Activated CD8-positive, alpha-beta T cell treated with anti-CD3 and anti-CD28 coated beads for 36 hours (primary cell): ENCODE measurements at regions not wholly inside any gene's neighbourhood (a gene's known extent, or its start where the extent isn't known, plus 50 kb on each side); places are given as distances from the start of the nearest gene placed in this dataset.

Experiments used
- ATAC-seq: fragments of 200-7000 bp; cut with Tn5 transposase; one replicate; pipeline ENCODE4 v1.10.0; 2021; ENCODE audit warnings: mild to moderate bottlenecking, moderate library complexity
- CTCF ChIA-PET: fragments of 350-600 bp; sonication (Branson Sonifier 250); formaldehyde crosslinking; loops from one replicate; lab custom pipeline; 2021; ENCODE audit warnings: antibody characterized with exemption; lab: Charles Lee
- POLR2A ChIA-PET: fragments of 350-600 bp; sonication (Branson Sonifier 250); formaldehyde crosslinking; loops from one replicate; lab custom pipeline; 2021; ENCODE audit warnings: antibody characterized with exemption; lab: Charles Lee
- DNase-seq: peaks from one replicate; pipeline ENCODE4 v3.0.0-alpha.2; 2020
- H3K27ac Mint-ChIP-seq: one replicate; pipeline ENCODE4 v1.8.0; 2021; ENCODE audit warnings: mild to moderate bottlenecking, mixed read lengths
- H3K27me3 Mint-ChIP-seq: one replicate; pipeline ENCODE4 v1.8.0; 2021; ENCODE audit warnings: mixed read lengths
- H3K36me3 Mint-ChIP-seq: one replicate; pipeline ENCODE4 v1.8.0; 2021; ENCODE audit warnings: low read depth, mixed read lengths
- H3K4me1 Mint-ChIP-seq: one replicate; pipeline ENCODE4 v1.8.0; 2021; ENCODE audit warnings: low read depth, mixed read lengths
- H3K4me3 Mint-ChIP-seq: one replicate; pipeline ENCODE4 v1.8.0; 2021; ENCODE audit warnings: mild to moderate bottlenecking, moderate library complexity, mixed read lengths
- H3K9me3 Mint-ChIP-seq: one replicate; pipeline ENCODE4 v1.8.0; 2021; ENCODE audit warnings: mixed read lengths
- CTCF ChIP-seq: fragments of 200-600 bp; IDR thresholded peaks from one replicate; pipeline ENCODE4 v1.8.0; 2022; ENCODE audit warnings: antibody characterized with exemption, mild to moderate bottlenecking
- intact Hi-C: fragments of 100-400 bp; cut with micrococcal nuclease; formaldehyde crosslinking; loops from one replicate; pipeline ENCODE4 v1.10.0; 2022

- POLR2A ChIA-PET = no interaction called here
- no peaks in the 10 kb centered on the region for H3K27me3 Mint-ChIP-seq
- ATAC-seq (no peak), DNase-seq (no peak)
- CTCF ChIA-PET = interaction anchor here (1.2 kb wide), 1 partner anchor 101 kb away, joined by 5 read pairs; no protein-coding TSS in a partner anchor
- TF ChIP-seq CTCF = no peak
- no peak overlapping the region for H3K4me3 Mint-ChIP-seq
- intact Hi-C loops = no loop called here
- H3K36me3 Mint-ChIP-seq = no peaks in the 10 kb centered on the region
- no peaks in the 10 kb centered on the region for H3K4me1 Mint-ChIP-seq
- no peaks in the 10 kb centered on the region for H3K9me3 Mint-ChIP-seq
- H3K27ac Mint-ChIP-seq = no peak overlapping the region
Observed at GRCh38 chr3:82031596-82031995, 270.2 kb upstream of the GBE1 start.

GRCh38 chr3:82030916-82031315, 269.5 kb upstream of the GBE1 start:
- DNase-seq (no peak), ATAC-seq (no peak)
- Mint-ChIP-seq H3K4me1 (no peaks in the 10 kb centered on the region), H3K36me3 (no peaks in the 10 kb centered on the region), H3K27me3 (no peaks in the 10 kb centered on the region), H3K4me3 (no peak overlapping the region), H3K27ac (no peak overlapping the region), H3K9me3 (no peaks in the 10 kb centered on the region)
- ChIA-PET CTCF (interaction anchor here (1.2 kb wide), 1 partner anchor 101 kb away, joined by 5 read pairs; no protein-coding TSS in a partner anchor), POLR2A (no interaction called here)
- intact Hi-C loops = no loop called here
- TF ChIP-seq CTCF = no peak

- H3K27me3 Mint-ChIP-seq = no peaks in the 10 kb centered on the region
- H3K36me3 Mint-ChIP-seq = no peaks in the 10 kb centered on the region
- ATAC-seq = no peak
- DNase-seq = no peak
- POLR2A ChIA-PET = no interaction called here
- no peaks in the 10 kb centered on the region for H3K4me1 Mint-ChIP-seq
- no peak overlapping the region for H3K4me3 Mint-ChIP-seq
- H3K9me3 Mint-ChIP-seq = no peaks in the 10 kb centered on the region
- CTCF ChIA-PET = no interaction called here
- no peak overlapping the region for H3K27ac Mint-ChIP-seq
- intact Hi-C loops = no loop called here
- no peak for TF ChIP-seq CTCF
Observed at GRCh38 chr3:82022836-82023235, 261.4 kb upstream of the GBE1 start.

GRCh38 chr3:82020282-82020681, 258.8 kb upstream of the GBE1 start:
- intact Hi-C loops = no loop called here
- ChIA-PET CTCF (no interaction called here), POLR2A (no interaction called here)
- no peak overlapping the region for H3K27ac Mint-ChIP-seq
- no peaks in the 10 kb centered on the region for H3K36me3 Mint-ChIP-seq
- ATAC-seq = no peak
- H3K9me3 Mint-ChIP-seq = no peaks in the 10 kb centered on the region
- no peaks in the 10 kb centered on the region for H3K4me1 Mint-ChIP-seq
- no peaks in the 10 kb centered on the region for H3K27me3 Mint-ChIP-seq
- H3K4me3 Mint-ChIP-seq = no peak overlapping the region
- TF ChIP-seq CTCF = no peak
- DNase-seq = no peak

- ChIA-PET CTCF (no interaction called here), POLR2A (no interaction called here)
- ATAC-seq (no peak), DNase-seq (no peak)
- H3K27ac Mint-ChIP-seq = no peak overlapping the region
- no peaks in the 10 kb centered on the region for H3K9me3 Mint-ChIP-seq
- TF ChIP-seq CTCF = no peak
- H3K4me1 Mint-ChIP-seq = no peaks in the 10 kb centered on the region
- H3K27me3 Mint-ChIP-seq = no peaks in the 10 kb centered on the region
- intact Hi-C loops = no loop called here
- no peaks in the 10 kb centered on the region for H3K36me3 Mint-ChIP-seq
- H3K4me3 Mint-ChIP-seq = no peak overlapping the region
Observed at GRCh38 chr3:82015241-82015640, 253.8 kb upstream of the GBE1 start.
